ENCODE measurements at regions not wholly inside any gene's neighbourhood (a gene's known extent, or its start where the extent isn't known, plus 50 kb on each side); places are given as distances from the start of the nearest gene placed in this dataset.

GRCh38 chr13:105118426-105118985, 1417.0 kb downstream of the EFNB2 start:
- H3K9me3 ChIP-seq (ENCODE audit: low read depth, low read length): no peaks in the 10 kb centered on the region
- no peaks in the 10 kb centered on the region for H3K36me3 ChIP-seq (ENCODE audit: insufficient read depth, low read length)
- H3K79me2 ChIP-seq (ENCODE audit: insufficient read depth, low read length): no peaks in the 10 kb centered on the region
- no peak for DNase-seq (ENCODE audit: insufficient read length, low spot score, missing footprints)
- H3K4me2 ChIP-seq (ENCODE audit: insufficient read depth, low read length): no peak overlapping the region
- H3K4me1 ChIP-seq (ENCODE audit: insufficient read depth, low read length): no peaks in the 10 kb centered on the region
- H3K4me3 ChIP-seq (ENCODE audit: insufficient read depth, low read length): no peak overlapping the region
- TF ChIP-seq CTCF (IDR thresholded peaks at IDR 0.05; ENCODE audit: extremely low read depth, low read depth, low read length): no peak
- no peak overlapping the region for H2AFZ ChIP-seq (ENCODE audit: low read length)
- no peaks in the 10 kb centered on the region for H4K20me1 ChIP-seq (ENCODE audit: insufficient read depth, low read length)
- H3K27ac ChIP-seq (ENCODE audit: low read depth, low read length): no peak overlapping the region
- H3K27me3 ChIP-seq (ENCODE audit: insufficient read depth, low read length): no peaks in the 10 kb centered on the region

- no peak for TF ChIP-seq CTCF (IDR thresholded peaks at IDR 0.05; ENCODE audit: extremely low read depth, low read depth, low read length)
- Histone ChIP-seq H3K4me2 (ENCODE audit: insufficient read depth, low read length) (no peak overlapping the region), H3K27ac (ENCODE audit: low read depth, low read length) (no peak overlapping the region), H3K36me3 (ENCODE audit: insufficient read depth, low read length) (no peaks in the 10 kb centered on the region), H3K4me3 (ENCODE audit: insufficient read depth, low read length) (no peak overlapping the region), H3K27me3 (ENCODE audit: insufficient read depth, low read length) (no peaks in the 10 kb centered on the region), H4K20me1 (ENCODE audit: insufficient read depth, low read length) (no peaks in the 10 kb centered on the region), H3K9me3 (ENCODE audit: low read depth, low read length) (no peaks in the 10 kb centered on the region), H3K4me1 (ENCODE audit: insufficient read depth, low read length) (no peaks in the 10 kb centered on the region), H2AFZ (ENCODE audit: low read length) (no peak overlapping the region), H3K79me2 (ENCODE audit: insufficient read depth, low read length) (no peaks in the 10 kb centered on the region)
- DNase-seq (ENCODE audit: insufficient read length, low spot score, missing footprints): no peak
Observed at GRCh38 chr13:105116966-105117365, 1418.5 kb downstream of the EFNB2 start.

GRCh38 chr13:105112561-105112960, 1422.9 kb downstream of the EFNB2 start:
- H3K36me3 ChIP-seq (ENCODE audit: insufficient read depth, low read length): no peaks in the 10 kb centered on the region

GRCh38 chr13:105107781-105108180, 1427.7 kb downstream of the EFNB2 start:
- Histone ChIP-seq H3K79me2 (ENCODE audit: insufficient read depth, low read length) (no peaks in the 10 kb centered on the region), H4K20me1 (ENCODE audit: insufficient read depth, low read length) (no peaks in the 10 kb centered on the region), H3K36me3 (ENCODE audit: insufficient read depth, low read length) (no peaks in the 10 kb centered on the region), H3K27ac (ENCODE audit: low read depth, low read length) (no peak overlapping the region), H3K4me3 (ENCODE audit: insufficient read depth, low read length) (no peak overlapping the region), H3K4me1 (ENCODE audit: insufficient read depth, low read length) (no peaks in the 10 kb centered on the region), H3K27me3 (ENCODE audit: insufficient read depth, low read length) (no peaks in the 10 kb centered on the region), H2AFZ (ENCODE audit: low read length) (no peak overlapping the region), H3K4me2 (ENCODE audit: insufficient read depth, low read length) (no peak overlapping the region), H3K9me3 (ENCODE audit: low read depth, low read length) (no peaks in the 10 kb centered on the region)
- no peak for TF ChIP-seq CTCF (IDR thresholded peaks at IDR 0.05; ENCODE audit: extremely low read depth, low read depth, low read length)
- DNase-seq (ENCODE audit: insufficient read length, low spot score, missing footprints): peak; percentile 10

More at GRCh38 chr13:105112561-105112960, 1422.9 kb downstream of the EFNB2 start:
- DNase-seq (ENCODE audit: insufficient read length, low spot score, missing footprints): no peak
- Histone ChIP-seq H3K27me3 (ENCODE audit: insufficient read depth, low read length) (no peaks in the 10 kb centered on the region), H3K4me3 (ENCODE audit: insufficient read depth, low read length) (no peak overlapping the region), H3K4me2 (ENCODE audit: insufficient read depth, low read length) (no peak overlapping the region), H2AFZ (ENCODE audit: low read length) (no peak overlapping the region), H3K9me3 (ENCODE audit: low read depth, low read length) (no peaks in the 10 kb centered on the region), H3K4me1 (ENCODE audit: insufficient read depth, low read length) (no peaks in the 10 kb centered on the region), H4K20me1 (ENCODE audit: insufficient read depth, low read length) (no peaks in the 10 kb centered on the region), H3K27ac (ENCODE audit: low read depth, low read length) (no peak overlapping the region), H3K79me2 (ENCODE audit: insufficient read depth, low read length) (no peaks in the 10 kb centered on the region)
- TF ChIP-seq CTCF (IDR thresholded peaks at IDR 0.05; ENCODE audit: extremely low read depth, low read depth, low read length): no peak

Measured in osteoblast (primary cell).